Neuronal stem cell (in vitro differentiated cells): ENCODE measurements at regions not wholly inside any gene's neighbourhood (a gene's known extent, or its start where the extent isn't known, plus 50 kb on each side); places are given as distances from the start of the nearest gene placed in this dataset.
"Not testable (repeated sequence)": the region's sequence is repeated elsewhere in the genome, so short reads cannot be mapped to it uniquely, and the experiment has no call there.

Source experiments
- DNase-seq: peaks from one replicate; pipeline ENCODE4 v3.0.0-alpha.2; 2013; ENCODE audit warnings: low spot score
- H2AFZ ChIP-seq: one replicate; pipeline ENCODE4 v1.6.1; 2013; ENCODE audit warnings: mild to moderate bottlenecking, low read length, inconsistent platforms
- H2AK5ac ChIP-seq: 2 replicates; pipeline ENCODE4 v1.6.1; 2013; ENCODE audit warnings: low read depth, mild to moderate bottlenecking, inconsistent platforms, low read length, moderate library complexity, mixed read lengths
- H2BK120ac ChIP-seq: 2 replicates; pipeline ENCODE4 v1.6.1; 2013; ENCODE audit warnings: low read depth, mild to moderate bottlenecking, inconsistent platforms, low read length, moderate library complexity, mixed read lengths
- H2BK12ac ChIP-seq: one replicate; pipeline ENCODE4 v1.6.1; 2013; ENCODE audit warnings: low read length, inconsistent platforms
- H2BK15ac ChIP-seq: 2 replicates; pipeline ENCODE4 v1.6.1; 2013; ENCODE audit warnings: mild to moderate bottlenecking, low read length, inconsistent platforms, mixed read lengths
- H2BK5ac ChIP-seq: one replicate; pipeline ENCODE4 v1.6.1; 2013; ENCODE audit warnings: inconsistent platforms, mild to moderate bottlenecking, low read length, moderate library complexity
- H3K14ac ChIP-seq: one replicate; pipeline ENCODE4 v1.6.1; 2013; ENCODE audit warnings: low read length, inconsistent platforms
- H3K18ac ChIP-seq: 2 replicates; pipeline ENCODE4 v1.6.1; 2013; ENCODE audit warnings: low read length, inconsistent platforms
- H3K23ac ChIP-seq: 2 replicates; pipeline ENCODE4 v1.6.1; 2013; ENCODE audit warnings: low read depth, mild to moderate bottlenecking, mixed read lengths, low read length, inconsistent platforms; ENCODE audit not compliant: poor library complexity
- H3K27ac ChIP-seq: replicated peaks from 3 replicates; pipeline ENCODE4 v1.5.1; 2013; ENCODE audit warnings: low read length, inconsistent platforms
- H3K27me3 ChIP-seq, 3 experiments: 2 replicates each; pipeline ENCODE4 v1.6.1; 2013; ENCODE audit warnings: low read length in 3 of 3, mild to moderate bottlenecking in 2 of 3, inconsistent platforms in 1 of 3, low read depth in 1 of 3, mixed read lengths in 1 of 3, moderate library complexity in 1 of 3; ENCODE audit not compliant: control insufficient read depth in 3 of 3, insufficient read depth in 3 of 3
- H3K36me3 ChIP-seq, 2 donors: replicated peaks in 1 of 2; 2 replicates each; pipeline ENCODE4 v1.6.1; 2013; ENCODE audit warnings: low read length in 2 of 2; ENCODE audit not compliant: control insufficient read depth in 2 of 2, insufficient read depth in 2 of 2
- H3K4ac ChIP-seq: 2 replicates; pipeline ENCODE4 v1.6.1; 2013; ENCODE audit warnings: inconsistent platforms, mild to moderate bottlenecking, low read length, moderate library complexity
- H3K4me1 ChIP-seq, 2 donors: 1 replicate in 1 of 2; 2 replicates in 1 of 2; pipeline ENCODE4 v1.6.1; 2013; ENCODE audit warnings: low read length in 2 of 2, low read depth in 1 of 2; ENCODE audit not compliant: control insufficient read depth in 2 of 2, insufficient read depth in 1 of 2
- H3K4me2 ChIP-seq: one replicate; pipeline ENCODE4 v1.6.1; 2013; ENCODE audit warnings: mild to moderate bottlenecking, low read length, inconsistent platforms; ENCODE audit not compliant: insufficient read depth, poor library complexity, severe bottlenecking
- H3K4me3 ChIP-seq, 2 donors: 2 replicates each; pipeline ENCODE4 v1.5.1; 2013; ENCODE audit warnings: low read length in 2 of 2, mild to moderate bottlenecking in 2 of 2, inconsistent platforms in 1 of 2, moderate library complexity in 1 of 2
- H3K79me1 ChIP-seq: one replicate; pipeline ENCODE4 v1.6.1; 2013; ENCODE audit warnings: low read depth, mild to moderate bottlenecking, inconsistent platforms, low read length, moderate library complexity
- H3K9ac ChIP-seq: one replicate; pipeline ENCODE4 v1.6.1; 2013; ENCODE audit warnings: mild to moderate bottlenecking, low read depth, low read length, inconsistent platforms; ENCODE audit not compliant: poor library complexity
- H3K9me3 ChIP-seq, 2 donors: replicated peaks in 1 of 2; 2 replicates each; pipeline versions ENCODE3 to v1.6.1; 2013; ENCODE audit warnings: low read length in 2 of 2, mild to moderate bottlenecking in 2 of 2, inconsistent platforms in 1 of 2, low read depth in 1 of 2, mixed read lengths in 1 of 2, moderate library complexity in 1 of 2; ENCODE audit not compliant: control insufficient read depth in 2 of 2, insufficient read depth in 1 of 2
- H4K8ac ChIP-seq: one replicate; pipeline ENCODE4 v1.6.1; 2013; ENCODE audit warnings: low read depth, mild to moderate bottlenecking, inconsistent platforms, low read length, moderate library complexity
- H4K91ac ChIP-seq: one replicate; pipeline ENCODE4 v1.6.1; 2013; ENCODE audit warnings: low read length, low read depth, mild to moderate bottlenecking, inconsistent platforms; ENCODE audit not compliant: poor library complexity
- WGBS, 2 donors: extraction: QIAGEN DNeasy Blood & Tissue Kit; methylation state at CpG; one replicate each; pipeline ENCODE4 v1.1.7; 2013; ENCODE audit warnings: missing lambda C conversion rate in 2 of 2, mixed read lengths in 1 of 2; ENCODE audit not compliant: insufficient read length in 2 of 2, insufficient replicate concordance in 1 of 2; ENCODE audit errors: extremely low coverage in 2 of 2; 5-methylcytosine and 5-hydroxymethylcytosine counted together

DNA sequence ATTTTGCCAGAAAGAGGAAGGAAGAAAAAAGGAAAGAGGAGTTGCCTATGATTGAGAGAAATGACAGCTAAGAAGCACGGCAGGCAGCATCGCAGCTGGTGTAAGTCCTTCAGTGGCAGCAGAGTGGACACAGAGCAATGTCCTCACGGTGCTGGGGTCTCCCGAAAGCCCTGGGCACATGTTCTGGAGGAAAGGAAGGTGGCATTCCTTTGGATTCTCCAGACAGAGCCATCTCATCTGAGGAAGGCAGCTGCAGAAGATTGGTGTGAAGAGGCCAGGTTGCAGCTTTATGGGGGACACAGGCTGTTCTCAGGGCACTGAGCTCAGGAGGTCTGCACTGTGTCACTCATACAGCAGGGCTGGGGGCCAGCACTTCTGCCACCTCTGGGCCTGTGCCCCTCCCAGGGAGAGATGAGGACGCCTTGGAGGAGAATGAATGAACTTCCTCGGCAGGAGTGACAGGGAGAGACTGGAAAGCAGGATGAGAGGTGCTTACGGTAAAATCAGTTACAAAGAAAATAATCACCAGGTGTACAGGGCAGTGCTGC is 252.0 kb upstream of the MYT1L start:
- no peak overlapping the region for H3K9ac ChIP-seq
- H2AFZ ChIP-seq: no peak overlapping the region
- no peak overlapping the region for H2BK5ac ChIP-seq
- H3K9me3 ChIP-seq: no peaks in the 10 kb centered on the region
- H4K91ac ChIP-seq: no peak overlapping the region
- no peak overlapping the region for H2BK12ac ChIP-seq
- no peak overlapping the region for H2BK120ac ChIP-seq
- H3K18ac ChIP-seq: peak overlapping the region; percentile 53
- no peaks in the 10 kb centered on the region for H3K27me3 ChIP-seq
- H4K8ac ChIP-seq: no peak overlapping the region
- H3K79me1 ChIP-seq: no peaks in the 10 kb centered on the region
- no peak overlapping the region for H3K4ac ChIP-seq
- H3K4me2 ChIP-seq: no peak overlapping the region
- no peak overlapping the region for H3K23ac ChIP-seq
- no peak overlapping the region for H2BK15ac ChIP-seq
- no peaks in the 10 kb centered on the region for H3K36me3 ChIP-seq
- H2AK5ac ChIP-seq: no peak overlapping the region
- WGBS, 2 donors: no CpG with 5 or more reads among the region's 7 CpGs
- no peak overlapping the region for H3K4me3 ChIP-seq
- no peak for DNase-seq
- H3K4me1 ChIP-seq: peaks cover 0 to 4% of the 10 kb centered on the region in 2 donors
- no peak overlapping the region for H3K27ac ChIP-seq
- no peak overlapping the region for H3K14ac ChIP-seq

DNA sequence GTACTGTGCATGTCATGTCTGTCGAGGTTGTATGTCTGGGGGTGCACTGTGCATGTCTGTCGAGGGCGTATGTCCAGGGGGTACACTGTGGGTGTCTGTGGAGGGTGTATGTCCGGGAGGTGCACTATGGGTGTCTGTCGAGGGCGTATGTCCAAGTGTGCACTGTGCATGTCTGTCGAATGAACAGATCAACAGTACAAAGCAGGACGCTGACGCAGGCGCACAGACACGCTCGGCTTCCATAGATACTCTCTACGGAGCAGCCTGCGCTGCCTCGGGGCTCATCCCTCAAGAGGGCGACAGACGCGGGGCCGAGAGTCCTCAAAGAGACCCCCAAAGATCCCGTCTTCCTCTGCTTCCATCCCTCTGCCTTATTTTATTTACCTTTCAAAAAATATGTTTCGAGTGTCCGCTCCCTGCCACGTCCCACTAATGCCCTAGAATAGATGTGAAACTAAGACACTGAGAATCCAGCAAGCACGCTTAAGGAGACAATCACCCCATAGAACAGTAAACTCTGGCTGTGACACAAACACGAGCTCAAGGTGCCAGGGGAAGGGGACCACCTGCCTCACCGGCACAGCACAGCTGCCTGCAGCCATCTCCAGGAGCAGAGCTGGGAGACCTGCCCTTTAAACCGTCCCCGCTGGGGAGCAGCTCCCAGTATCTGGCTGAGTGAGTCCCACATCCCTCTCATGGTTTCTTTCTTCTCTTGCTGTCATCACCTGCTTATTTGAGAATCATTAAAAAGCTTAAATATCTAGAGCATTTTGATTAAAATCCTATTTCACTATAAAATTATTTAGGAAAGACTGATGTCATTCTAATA is 250.5 kb upstream of the MYT1L start:
- Histone ChIP-seq H2AK5ac (no peak overlapping the region), H2BK120ac (no peak overlapping the region), H3K27ac (no peak overlapping the region), H3K14ac (no peak overlapping the region), H3K18ac (no peak overlapping the region), H2AFZ (no peak overlapping the region), H3K23ac (peak overlapping the region; percentile 43), H3K4me1 (no peaks in the 10 kb centered on the region), H3K27me3 (no peaks in the 10 kb centered on the region), H3K36me3 (no peaks in the 10 kb centered on the region), H4K8ac (no peak overlapping the region), H2BK12ac (peak overlapping the region; percentile 41), H3K4ac (no peak overlapping the region), H3K9me3 (no peaks in the 10 kb centered on the region), H2BK5ac (no peak overlapping the region), H3K79me1 (no peaks in the 10 kb centered on the region), H3K9ac (no peak overlapping the region), H3K4me3 (no peak overlapping the region), H4K91ac (no peak overlapping the region), H3K4me2 (no peak overlapping the region), H2BK15ac (peak overlapping the region; percentile 26)
- no peak for DNase-seq
- WGBS, 2 donors: no CpG with 5 or more reads among the region's 28 CpGs

DNA sequence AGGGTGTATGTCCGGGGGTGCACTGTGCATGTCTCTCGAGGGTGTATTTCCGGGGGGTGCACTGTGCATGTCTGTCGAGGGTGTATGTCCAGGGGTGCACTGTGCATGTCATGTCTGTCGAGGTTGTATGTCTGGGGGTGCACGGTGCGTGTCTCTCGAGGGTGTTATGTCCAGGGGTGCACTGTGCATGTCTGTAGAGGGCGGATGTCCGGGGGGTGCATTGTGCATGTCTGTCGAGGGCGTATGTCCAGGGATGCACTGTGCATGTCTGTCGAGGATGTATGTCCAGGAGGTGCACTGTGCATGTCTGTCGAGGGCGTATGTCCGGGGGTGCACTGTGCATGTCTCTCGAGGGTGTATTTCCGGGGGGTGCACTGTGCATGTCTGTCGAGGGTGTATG is 249.8 kb upstream of the MYT1L start:
- WGBS, 2 donors: no CpG with 5 or more reads among the region's 19 CpGs
- not testable (repeated sequence) for H3K14ac ChIP-seq, H2BK5ac ChIP-seq, H4K91ac ChIP-seq, H2AFZ ChIP-seq, H3K4me2 ChIP-seq, H2BK15ac ChIP-seq, H2AK5ac ChIP-seq, H2BK120ac ChIP-seq, H3K27ac ChIP-seq, H3K18ac ChIP-seq, H3K27me3 ChIP-seq, H3K4me3 ChIP-seq, DNase-seq, H3K4me1 ChIP-seq, H3K9me3 ChIP-seq, H4K8ac ChIP-seq, H3K23ac ChIP-seq, H3K79me1 ChIP-seq, H3K4ac ChIP-seq, H2BK12ac ChIP-seq, H3K36me3 ChIP-seq, H3K9ac ChIP-seq

DNA sequence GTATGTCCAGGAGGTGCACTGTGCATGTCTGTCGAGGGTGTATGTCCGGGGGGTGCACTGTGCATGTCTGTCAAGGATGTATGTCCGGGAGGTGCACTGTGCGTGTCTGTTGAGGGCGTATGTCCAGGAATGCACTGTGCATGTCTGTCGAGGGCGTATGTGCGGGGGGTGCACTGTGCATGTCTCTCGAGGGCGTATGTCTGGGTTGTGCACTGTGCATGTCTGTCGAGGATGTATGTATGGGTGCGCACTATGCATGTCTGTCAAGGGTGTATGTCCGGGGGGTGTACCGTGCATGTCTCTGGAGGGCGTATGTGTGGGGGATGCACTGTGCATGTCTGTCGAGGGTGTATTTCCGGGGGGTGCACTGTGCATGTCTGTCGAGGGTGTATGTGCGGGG is 249.3 kb upstream of the MYT1L start:
- Histone ChIP-seq H3K23ac (peak overlapping the region; percentile 43), H3K9ac (no peak overlapping the region)
- DNase-seq: no peak

More for the DNA sequence above, 249.3 kb upstream of the MYT1L start:
- Histone ChIP-seq H4K8ac (no peak overlapping the region), H3K4me2 (no peak overlapping the region), H3K9me3 (no peaks in the 10 kb centered on the region), H3K18ac (peak overlapping the region; percentile 64), H2BK5ac (no peak overlapping the region), H3K14ac (peak overlapping the region; percentile 89), H3K4me3 (no peak overlapping the region), H2BK12ac (no peak overlapping the region), H2AFZ (no peak overlapping the region), H3K4me1 (no peaks in the 10 kb centered on the region), H3K4ac (no peak overlapping the region), H2AK5ac (no peak overlapping the region), H4K91ac (no peak overlapping the region), H2BK120ac (no peak overlapping the region), H2BK15ac (no peak overlapping the region), H3K27ac (no peak overlapping the region), H3K79me1 (no peaks in the 10 kb centered on the region), H3K36me3 (no peaks in the 10 kb centered on the region), H3K27me3 (no peaks in the 10 kb centered on the region)
- no CpG with 5 or more reads among the region's 19 CpGs for WGBS, 2 donors
